Mucosa of descending colon (tissue), 3 donors: ENCODE measurements at regions not wholly inside any gene's neighbourhood (a gene's known extent, or its start where the extent isn't known, plus 50 kb on each side); places are given as distances from the start of the nearest gene placed in this dataset.

Experiments
- ATAC-seq: fragments of 200-7000 bp; cut with Tn5 transposase; one replicate; pipeline ENCODE4 v1.9.1; 2020; ENCODE audit warnings: mild to moderate bottlenecking, moderate library complexity
- DNase-seq, 3 donors: peaks; one replicate each; pipeline ENCODE4 v3.0.0-alpha.2; 2020
- H3K36me3 ChIP-seq: fragments of 200-600 bp; one replicate; pipeline ENCODE4 v1.8.0; 2021; ENCODE audit warnings: low read depth, mild to moderate bottlenecking
- H3K4me1 ChIP-seq: fragments of 200-600 bp; one replicate; pipeline ENCODE4 v1.8.0; 2021; ENCODE audit warnings: low read depth, mild to moderate bottlenecking
- H3K4me3 ChIP-seq: fragments of 200-600 bp; one replicate; pipeline ENCODE4 v1.8.0; 2021; ENCODE audit warnings: mild to moderate bottlenecking
- H3K9me3 ChIP-seq: fragments of 200-600 bp; one replicate; pipeline ENCODE4 v1.8.0; 2021; ENCODE audit warnings: mild to moderate bottlenecking
- intact Hi-C, 2 donors: fragments of 100-400 bp; cut with DNase I in 1 of 2; cut with micrococcal nuclease in 1 of 2; formaldehyde crosslinking; loops; one replicate each; pipeline versions ENCODE4 v1.11.0 to v1.11.1; 2022; cut with DNase I, micrococcal nuclease
- TF ChIP-seq, protein P1 (sequence below): fragments of 200-600 bp; IDR thresholded peaks from one replicate; pipeline ENCODE4 v1.8.0; 2022; ENCODE audit warnings: antibody characterized with exemption, mild to moderate bottlenecking
- donor health status: DM: no; HTN: no; CAD: no; lungs with moderate emphysema.
- donor health status: DM: no; HTN: no; CAD: no.
- donor health status: DM: no; HTN: yes; CAD: no.

- no peak overlapping the region for H3K4me3 ChIP-seq
- ATAC-seq (no peak), DNase-seq (no peak)
- TF ChIP-seq, protein P1, sequence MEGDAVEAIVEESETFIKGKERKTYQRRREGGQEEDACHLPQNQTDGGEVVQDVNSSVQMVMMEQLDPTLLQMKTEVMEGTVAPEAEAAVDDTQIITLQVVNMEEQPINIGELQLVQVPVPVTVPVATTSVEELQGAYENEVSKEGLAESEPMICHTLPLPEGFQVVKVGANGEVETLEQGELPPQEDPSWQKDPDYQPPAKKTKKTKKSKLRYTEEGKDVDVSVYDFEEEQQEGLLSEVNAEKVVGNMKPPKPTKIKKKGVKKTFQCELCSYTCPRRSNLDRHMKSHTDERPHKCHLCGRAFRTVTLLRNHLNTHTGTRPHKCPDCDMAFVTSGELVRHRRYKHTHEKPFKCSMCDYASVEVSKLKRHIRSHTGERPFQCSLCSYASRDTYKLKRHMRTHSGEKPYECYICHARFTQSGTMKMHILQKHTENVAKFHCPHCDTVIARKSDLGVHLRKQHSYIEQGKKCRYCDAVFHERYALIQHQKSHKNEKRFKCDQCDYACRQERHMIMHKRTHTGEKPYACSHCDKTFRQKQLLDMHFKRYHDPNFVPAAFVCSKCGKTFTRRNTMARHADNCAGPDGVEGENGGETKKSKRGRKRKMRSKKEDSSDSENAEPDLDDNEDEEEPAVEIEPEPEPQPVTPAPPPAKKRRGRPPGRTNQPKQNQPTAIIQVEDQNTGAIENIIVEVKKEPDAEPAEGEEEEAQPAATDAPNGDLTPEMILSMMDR: no peak
- no peaks in the 10 kb centered on the region for H3K36me3 ChIP-seq
- intact Hi-C loops: no loop called here
- H3K4me1 ChIP-seq: no peaks in the 10 kb centered on the region
- H3K9me3 ChIP-seq: no peaks in the 10 kb centered on the region
Observed at GRCh38 chr20:4095639-4096038, 53.0 kb upstream of the SMOX start.

DNA sequence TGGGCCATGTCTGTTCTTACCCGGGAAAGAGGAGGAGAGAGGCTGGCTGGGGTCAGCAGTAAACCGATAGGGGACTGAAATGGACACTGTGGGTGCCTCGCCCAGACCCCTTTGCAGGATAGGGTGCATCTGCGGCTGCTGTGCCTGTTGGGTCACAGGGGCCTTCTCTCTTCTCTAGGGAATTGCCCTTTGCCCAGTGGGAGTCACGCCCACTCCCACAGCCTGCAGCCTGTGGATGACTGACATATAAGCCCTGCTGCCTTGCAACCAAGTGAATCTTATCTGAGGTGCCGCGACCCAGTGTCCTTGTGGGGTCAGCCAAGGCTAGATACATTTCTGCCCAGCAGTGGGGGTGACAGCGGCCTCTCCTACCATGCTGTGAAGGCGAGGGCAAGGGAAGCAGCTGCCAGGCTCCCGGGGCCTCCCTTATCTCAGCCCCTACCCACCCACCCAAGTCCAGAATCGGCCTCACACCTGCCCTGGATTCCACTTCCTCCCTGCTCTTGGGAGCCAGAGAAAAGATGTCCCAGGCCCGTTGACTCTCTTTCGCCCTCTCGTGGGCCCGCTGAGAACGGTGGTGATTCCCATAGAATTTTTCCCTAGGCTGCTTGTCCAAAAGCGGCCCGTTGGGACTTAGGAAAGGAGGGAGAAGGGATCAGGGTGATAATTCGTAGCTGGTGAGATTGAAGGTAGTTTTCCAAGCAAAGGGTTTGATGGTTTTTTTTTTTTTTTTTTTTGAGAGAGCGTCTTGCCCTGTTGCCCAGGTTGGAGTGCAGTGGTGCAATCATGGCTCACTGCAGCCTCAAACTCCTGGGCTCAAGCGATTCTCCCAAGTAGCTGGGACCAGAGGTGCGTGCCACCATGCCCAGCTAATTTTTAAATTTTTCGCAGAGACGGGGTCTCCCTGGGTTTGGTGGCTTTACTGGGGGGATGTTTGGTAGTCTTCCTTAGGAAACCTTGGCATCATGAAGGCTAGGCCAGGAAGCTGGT lies 56.8 kb upstream of the SMOX start:
- intact Hi-C loops: no loop called here
- Histone ChIP-seq H3K9me3 (no peaks in the 10 kb centered on the region), H3K4me3 (no peak overlapping the region), H3K4me1 (no peaks in the 10 kb centered on the region), H3K36me3 (no peaks in the 10 kb centered on the region)
- peak; percentile 66 to 81 (median 77) for DNase-seq
- peak; percentile 89 for ATAC-seq
- TF ChIP-seq, protein P1: peak; percentile 36

- Histone ChIP-seq H3K4me3 (no peak overlapping the region), H3K36me3 (no peaks in the 10 kb centered on the region), H3K4me1 (no peaks in the 10 kb centered on the region), H3K9me3 (no peaks in the 10 kb centered on the region)
- intact Hi-C loops: no loop called here
- ATAC-seq (peak; percentile 23), DNase-seq (no peak)
- TF ChIP-seq, protein P1: no peak
Observed at GRCh38 chr20:4090756-4091489, 57.7 kb upstream of the SMOX start.

DNA sequence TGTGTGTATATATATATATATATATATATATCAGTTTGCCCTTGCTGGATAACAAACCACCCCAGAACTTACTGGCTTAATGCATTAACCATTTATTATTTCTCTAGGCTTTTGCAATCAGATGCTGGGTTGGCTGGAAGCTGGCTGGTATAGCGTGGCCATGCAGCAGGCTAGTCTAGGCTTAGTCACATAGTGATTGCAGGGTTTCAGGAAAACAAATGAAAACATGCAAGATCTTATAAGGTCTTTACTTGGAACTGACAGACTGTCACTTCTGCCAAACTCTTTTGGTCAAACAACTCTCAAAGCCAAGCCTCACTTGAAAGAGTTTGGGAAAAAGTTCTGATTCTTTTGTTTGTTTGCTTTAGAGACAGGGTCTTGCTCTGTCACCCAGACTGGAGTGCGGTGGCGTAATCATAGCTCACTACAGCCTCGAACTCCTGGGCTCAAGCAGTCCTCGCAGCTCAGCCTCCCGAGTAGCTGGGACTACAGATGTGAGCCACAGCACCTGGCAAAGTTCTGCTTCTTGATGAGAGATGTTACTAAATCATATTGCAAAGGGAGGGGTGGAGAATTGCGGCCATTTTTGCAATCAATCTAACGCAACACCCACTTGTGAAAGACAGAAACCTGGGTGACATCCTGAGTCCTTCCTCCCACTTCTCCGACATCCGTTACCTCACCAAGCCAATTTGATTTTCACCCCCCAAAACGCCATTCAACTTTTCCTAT lies 58.7 kb upstream of the SMOX start:
- H3K36me3 ChIP-seq: no peaks in the 10 kb centered on the region
- H3K9me3 ChIP-seq: no peaks in the 10 kb centered on the region
- no peak overlapping the region for H3K4me3 ChIP-seq
- intact Hi-C loops: loop anchor here in 1 of 2 donors (10.0 kb wide), 1 partner anchor 75 kb away; the partner anchor contains the start of gene RNF24
- H3K4me1 ChIP-seq: no peaks in the 10 kb centered on the region
- no peak for DNase-seq
- TF ChIP-seq, protein P1: no peak
- no peak for ATAC-seq

DNA sequence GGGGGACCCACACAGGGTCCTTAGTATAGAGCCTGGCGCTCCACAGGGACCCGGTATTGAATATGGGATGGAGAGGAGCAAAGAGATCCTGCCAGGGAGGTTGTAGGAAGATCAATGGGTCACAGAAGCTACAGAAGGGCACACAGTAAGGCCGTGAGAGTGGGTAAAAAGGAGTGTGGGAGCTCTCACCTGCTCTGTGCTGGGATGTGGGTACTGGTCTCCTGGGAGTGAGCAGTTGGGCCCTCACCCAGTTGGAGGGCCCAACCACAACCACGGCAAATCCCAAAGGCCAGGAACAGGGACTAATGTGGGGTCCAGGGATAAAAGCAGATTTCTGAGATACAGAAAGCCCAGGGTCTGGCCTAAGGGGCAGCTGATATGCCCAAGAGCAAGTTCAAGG lies 59.9 kb upstream of the SMOX start:
- H3K4me3 ChIP-seq: no peak overlapping the region
- H3K4me1 ChIP-seq: no peaks in the 10 kb centered on the region
- TF ChIP-seq, protein P1: no peak
- H3K9me3 ChIP-seq: no peaks in the 10 kb centered on the region
- no peaks in the 10 kb centered on the region for H3K36me3 ChIP-seq
- intact Hi-C loops: loop anchor here in 1 of 2 donors (10.0 kb wide), 1 partner anchor 74 kb away; the partner anchor contains the start of gene RNF24
- ATAC-seq (no peak), DNase-seq (no peak)
